Tibial artery (tissue), 4 donors: ENCODE measurements at regions not wholly inside any gene's neighbourhood (a gene's known extent, or its start where the extent isn't known, plus 50 kb on each side); places are given as distances from the start of the nearest gene placed in this dataset.

ENCODE experiments used
- DNase-seq, 2 donors: peaks; one replicate each; pipeline ENCODE4 v3.0.0-alpha.2; 2019
- H3K27ac ChIP-seq, 2 donors: fragments of 200-600 bp; sonication (generic) in 1 of 2; 1 replicate in 1 of 2; 2 replicates in 1 of 2; pipeline ENCODE4 v1.5.1; 2018 to 2019; ENCODE audit warnings: mild to moderate bottlenecking in 1 of 2
- H3K27me3 ChIP-seq, 2 donors: fragments of 200-600 bp; sonication (generic) in 1 of 2; one replicate each; pipeline versions ENCODE4 v1.5.1 to v1.6.0; 2016 to 2019
- H3K36me3 ChIP-seq, 3 donors: fragments of 200-600 bp; sonication (generic) in 2 of 3; one replicate each; pipeline ENCODE4 v1.5.1; 2016 to 2019; ENCODE audit warnings: mild to moderate bottlenecking in 2 of 3
- H3K4me1 ChIP-seq, 4 donors: fragments of 200-600 bp; sonication (generic) in 2 of 4; 1 replicate in 3 of 4; 2 replicates in 1 of 4; pipeline ENCODE4 v1.5.1; 2016 to 2019
- H3K4me3 ChIP-seq, 2 donors: fragments of 200-600 bp; sonication (generic) in 1 of 2; 1 replicate in 1 of 2; 2 replicates in 1 of 2; pipeline ENCODE4 v1.5.1; 2018 to 2019; ENCODE audit warnings: mild to moderate bottlenecking in 2 of 2
- H3K9me3 ChIP-seq, 3 donors: fragments of 200-600 bp; sonication (generic) in 1 of 3; one replicate each; pipeline ENCODE4 v1.5.1; 2016 to 2019
- CTCF ChIP-seq, 2 experiments: fragments of 200-600 bp in 1 of 2; fragments of 450-650 bp in 1 of 2; IDR thresholded peaks; one replicate each; pipeline ENCODE4 v1.5.1; 2017 to 2019; ENCODE audit warnings: antibody characterized with exemption in 2 of 2, mild to moderate bottlenecking in 1 of 2, moderate library complexity in 1 of 2
- intact Hi-C: fragments of 100-400 bp; cut with DNase I; formaldehyde crosslinking; loops from one replicate; pipeline ENCODE4 v1.15.0; 2023; ENCODE audit warnings: low total_unique reads

GRCh38 chr1:208537198-208537597, 293.0 kb upstream of the PLXNA2 start:
- intact Hi-C loops = no loop called here
- no peak overlapping the region for H3K4me3 ChIP-seq

GRCh38 chr1:208538078-208538477, 293.9 kb upstream of the PLXNA2 start:
- TF ChIP-seq CTCF (IDR thresholded peaks at IDR 0.05) = no peak

More at GRCh38 chr1:208537198-208537597, 293.0 kb upstream of the PLXNA2 start:
- Histone ChIP-seq H3K27me3 (peaks cover 0 to 2% of the 10 kb centered on the region in 2 donors), H3K9me3 (no peaks in the 10 kb centered on the region), H3K27ac (no peak overlapping the region), H3K4me1 (no peaks in the 10 kb centered on the region), H3K36me3 (no peaks in the 10 kb centered on the region)
- no peak for DNase-seq
- no peak for TF ChIP-seq CTCF (IDR thresholded peaks at IDR 0.05)

GRCh38 chr1:208538587-208538986, 294.4 kb upstream of the PLXNA2 start:
- Histone ChIP-seq H3K4me1 (no peaks in the 10 kb centered on the region), H3K9me3 (no peaks in the 10 kb centered on the region), H3K36me3 (no peaks in the 10 kb centered on the region), H3K27me3 (peaks cover 0 to 2% of the 10 kb centered on the region in 2 donors), H3K4me3 (no peak overlapping the region), H3K27ac (no peak overlapping the region)
- intact Hi-C loops = no loop called here
- no peak for DNase-seq
- no peak for TF ChIP-seq CTCF (IDR thresholded peaks at IDR 0.05)

More at GRCh38 chr1:208538078-208538477, 293.9 kb upstream of the PLXNA2 start:
- no peaks in the 10 kb centered on the region for H3K9me3 ChIP-seq
- H3K27me3 ChIP-seq = peaks cover 0 to 2% of the 10 kb centered on the region in 2 donors
- no peak overlapping the region for H3K4me3 ChIP-seq
- DNase-seq = no peak
- no peaks in the 10 kb centered on the region for H3K4me1 ChIP-seq
- no peak overlapping the region for H3K27ac ChIP-seq
- no peaks in the 10 kb centered on the region for H3K36me3 ChIP-seq
- intact Hi-C loops = no loop called here

GRCh38 chr1:208540724-208541123, 296.5 kb upstream of the PLXNA2 start:
- Histone ChIP-seq H3K4me3 (no peak overlapping the region), H3K4me1 (no peaks in the 10 kb centered on the region), H3K27ac (no peak overlapping the region), H3K27me3 (no peaks in the 10 kb centered on the region), H3K36me3 (no peaks in the 10 kb centered on the region), H3K9me3 (no peaks in the 10 kb centered on the region)
- no peak for DNase-seq
- TF ChIP-seq CTCF (IDR thresholded peaks at IDR 0.05) = no peak
- intact Hi-C loops = no loop called here

- H3K27ac ChIP-seq = no peak overlapping the region
- TF ChIP-seq CTCF (IDR thresholded peaks at IDR 0.05) = no peak
- intact Hi-C loops = no loop called here
- no peaks in the 10 kb centered on the region for H3K9me3 ChIP-seq
- H3K27me3 ChIP-seq = no peaks in the 10 kb centered on the region
- no peaks in the 10 kb centered on the region for H3K36me3 ChIP-seq
- DNase-seq = no peak
- no peaks in the 10 kb centered on the region for H3K4me1 ChIP-seq
- no peak overlapping the region for H3K4me3 ChIP-seq
Observed at GRCh38 chr1:208541225-208541855, 297.2 kb upstream of the PLXNA2 start.

- Histone ChIP-seq H3K4me1 (no peaks in the 10 kb centered on the region), H3K4me3 (no peak overlapping the region), H3K27me3 (no peaks in the 10 kb centered on the region), H3K9me3 (no peaks in the 10 kb centered on the region), H3K27ac (no peak overlapping the region), H3K36me3 (no peaks in the 10 kb centered on the region)
- TF ChIP-seq CTCF (IDR thresholded peaks at IDR 0.05) = no peak
- intact Hi-C loops = no loop called here
- DNase-seq = no peak
Observed at GRCh38 chr1:208542309-208542708, 298.1 kb upstream of the PLXNA2 start.
